ENCODE measurements at regions not wholly inside any gene's neighbourhood (a gene's known extent, or its start where the extent isn't known, plus 50 kb on each side); places are given as distances from the start of the nearest gene placed in this dataset.

DNA sequence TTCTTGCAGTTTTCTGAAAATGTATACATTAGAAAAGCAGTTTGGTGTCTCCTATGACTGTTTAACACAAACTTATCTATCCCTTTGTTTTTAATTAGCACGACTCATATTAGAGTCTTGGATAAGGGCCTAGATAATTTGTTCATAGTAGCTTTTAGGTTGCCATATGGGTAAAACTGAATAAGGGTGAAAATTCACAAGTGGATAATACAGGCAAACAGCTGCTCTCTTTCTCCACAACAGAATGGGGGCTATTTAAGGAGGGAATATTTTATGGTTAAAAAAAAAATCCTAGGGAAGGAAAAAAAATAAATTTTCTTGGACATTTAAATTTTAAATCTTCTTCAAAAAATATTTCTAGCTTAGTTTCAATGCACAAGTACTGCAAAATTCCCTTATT lies 1416.1 kb downstream of the GATA3 start:
- TF ChIP-seq RCOR1 (IDR thresholded peaks at IDR 0.05; ENCODE audit: insufficient replicate concordance, low read length), result no peak
- no peak for TF ChIP-seq MAZ (IDR thresholded peaks at IDR 0.05; ENCODE audit: borderline replicate concordance, low read depth, low read length)
- TF ChIP-seq, protein P1, sequence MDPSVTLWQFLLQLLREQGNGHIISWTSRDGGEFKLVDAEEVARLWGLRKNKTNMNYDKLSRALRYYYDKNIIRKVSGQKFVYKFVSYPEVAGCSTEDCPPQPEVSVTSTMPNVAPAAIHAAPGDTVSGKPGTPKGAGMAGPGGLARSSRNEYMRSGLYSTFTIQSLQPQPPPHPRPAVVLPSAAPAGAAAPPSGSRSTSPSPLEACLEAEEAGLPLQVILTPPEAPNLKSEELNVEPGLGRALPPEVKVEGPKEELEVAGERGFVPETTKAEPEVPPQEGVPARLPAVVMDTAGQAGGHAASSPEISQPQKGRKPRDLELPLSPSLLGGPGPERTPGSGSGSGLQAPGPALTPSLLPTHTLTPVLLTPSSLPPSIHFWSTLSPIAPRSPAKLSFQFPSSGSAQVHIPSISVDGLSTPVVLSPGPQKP (IDR thresholded peaks at IDR 0.05; ENCODE audit: borderline replicate concordance, low read depth, low read length), result no peak
- TF ChIP-seq RAD21 (IDR thresholded peaks at IDR 0.05; ENCODE audit: low read length), result no peak
- TF ChIP-seq, protein P2, sequence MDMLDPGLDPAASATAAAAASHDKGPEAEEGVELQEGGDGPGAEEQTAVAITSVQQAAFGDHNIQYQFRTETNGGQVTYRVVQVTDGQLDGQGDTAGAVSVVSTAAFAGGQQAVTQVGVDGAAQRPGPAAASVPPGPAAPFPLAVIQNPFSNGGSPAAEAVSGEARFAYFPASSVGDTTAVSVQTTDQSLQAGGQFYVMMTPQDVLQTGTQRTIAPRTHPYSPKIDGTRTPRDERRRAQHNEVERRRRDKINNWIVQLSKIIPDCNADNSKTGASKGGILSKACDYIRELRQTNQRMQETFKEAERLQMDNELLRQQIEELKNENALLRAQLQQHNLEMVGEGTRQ (IDR thresholded peaks at IDR 0.05; ENCODE audit: low read depth, low read length), result no peak
- no peak for TF ChIP-seq POLR2A (IDR thresholded peaks at IDR 0.05; ENCODE audit: low read depth, low read length)
- TF ChIP-seq BHLHE40 (IDR thresholded peaks at IDR 0.05; ENCODE audit: low read depth, low read length), result no peak
- TF ChIP-seq SMC3 (IDR thresholded peaks at IDR 0.05; ENCODE audit: low read depth, low read length), result no peak
- no peak for TF ChIP-seq FOS (IDR thresholded peaks at IDR 0.05; ENCODE audit: low read depth, low read length)
- TF ChIP-seq, protein P3, sequence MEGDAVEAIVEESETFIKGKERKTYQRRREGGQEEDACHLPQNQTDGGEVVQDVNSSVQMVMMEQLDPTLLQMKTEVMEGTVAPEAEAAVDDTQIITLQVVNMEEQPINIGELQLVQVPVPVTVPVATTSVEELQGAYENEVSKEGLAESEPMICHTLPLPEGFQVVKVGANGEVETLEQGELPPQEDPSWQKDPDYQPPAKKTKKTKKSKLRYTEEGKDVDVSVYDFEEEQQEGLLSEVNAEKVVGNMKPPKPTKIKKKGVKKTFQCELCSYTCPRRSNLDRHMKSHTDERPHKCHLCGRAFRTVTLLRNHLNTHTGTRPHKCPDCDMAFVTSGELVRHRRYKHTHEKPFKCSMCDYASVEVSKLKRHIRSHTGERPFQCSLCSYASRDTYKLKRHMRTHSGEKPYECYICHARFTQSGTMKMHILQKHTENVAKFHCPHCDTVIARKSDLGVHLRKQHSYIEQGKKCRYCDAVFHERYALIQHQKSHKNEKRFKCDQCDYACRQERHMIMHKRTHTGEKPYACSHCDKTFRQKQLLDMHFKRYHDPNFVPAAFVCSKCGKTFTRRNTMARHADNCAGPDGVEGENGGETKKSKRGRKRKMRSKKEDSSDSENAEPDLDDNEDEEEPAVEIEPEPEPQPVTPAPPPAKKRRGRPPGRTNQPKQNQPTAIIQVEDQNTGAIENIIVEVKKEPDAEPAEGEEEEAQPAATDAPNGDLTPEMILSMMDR (conservative IDR thresholded peaks at IDR 0.05; ENCODE audit: low read depth, low read length), result no peak
- TF ChIP-seq MAFK (IDR thresholded peaks at IDR 0.05; ENCODE audit: low read depth, low read length), result no peak
- TF ChIP-seq MXI1 (IDR thresholded peaks at IDR 0.05; ENCODE audit: borderline replicate concordance, low read depth, low read length), result no peak
- Histone ChIP-seq H2AK5ac (ENCODE audit: low read depth, low read length) (no peak overlapping the region), H3K14ac (replicated peaks; ENCODE audit: low read depth, low read length) (no peak overlapping the region), H2AFZ (replicated peaks; ENCODE audit: low read length, poor library complexity) (no peak overlapping the region), H3K18ac (ENCODE audit: low read depth, low read length) (no peak overlapping the region), H2BK120ac (ENCODE audit: low read depth, low read length) (no peak overlapping the region), H3K9me1 (ENCODE audit: insufficient read depth, low read length) (no peaks in the 10 kb centered on the region), H3K56ac (ENCODE audit: extremely low read depth, insufficient read depth, low read length) (no peak overlapping the region), H3K4ac (ENCODE audit: low read depth, low read length) (no peak overlapping the region), H3K9me3 (ENCODE audit: control insufficient read depth, insufficient read depth, low read length) (no peaks in the 10 kb centered on the region), H3K23ac (ENCODE audit: low read depth, low read length) (no peak overlapping the region), H3K27ac (ENCODE audit: insufficient read depth, low read length) (no peak overlapping the region), H2AK9ac (replicated peaks; ENCODE audit: low read depth, low read length, poor library complexity) (no peak overlapping the region), H4K20me1 (ENCODE audit: insufficient read depth, low read length) (no peaks in the 10 kb centered on the region), H4K91ac (ENCODE audit: insufficient read depth, low read depth, low read length) (no peak overlapping the region), H3K4me2 (ENCODE audit: low read depth, low read length) (no peak overlapping the region), H3K79me1 (ENCODE audit: low read depth in 1 of 2, low read length in 2 of 2) (no peaks in the 10 kb centered on the region), H3K4me3 (ENCODE audit: insufficient read depth, low read depth, low read length) (no peak overlapping the region), H2BK5ac (ENCODE audit: low read depth, low read length, poor library complexity, severe bottlenecking) (no peak overlapping the region), H3K36me3 (ENCODE audit: control insufficient read depth, insufficient read depth, low read length) (no peaks in the 10 kb centered on the region), H4K5ac (ENCODE audit: low read depth, low read length) (no peak overlapping the region), H3K9ac (ENCODE audit: low read depth, low read length) (no peak overlapping the region), H3K4me1 (ENCODE audit: control insufficient read depth, insufficient read depth, low read length) (no peaks in the 10 kb centered on the region), H4K8ac (ENCODE audit: low read depth in 2 of 2, low read length in 2 of 2) (no peak overlapping the region), H2BK20ac (ENCODE audit: low read depth, low read length) (no peak overlapping the region), H2BK15ac (ENCODE audit: low read depth, low read length) (no peak overlapping the region), H3K27me3 (ENCODE audit: control insufficient read depth, insufficient read depth, low read length) (no peaks in the 10 kb centered on the region)
- in situ Hi-C loops (cut with MboI; ENCODE audit: low sequenced_read_pairs), result no loop called here
- ChIA-PET CTCF (no interaction called here), POLR2A (ENCODE audit: unreplicated experiment) (no interaction called here)
- no CpG with 5 or more reads among the region's 1 CpG for WGBS, 2 experiments (ENCODE audit: extremely low coverage in 2 of 2, insufficient read length in 1 of 2)
- dilution Hi-C loops (cut with HindIII; ENCODE audit: low sequenced_read_pairs, unreplicated experiment), result no loop called here
- intact Hi-C loops (cut with micrococcal nuclease), result no loop called here
- BruUV-seq (replicated peaks), result no TSS peak
- ATAC-seq (ENCODE audit: low read depth) (no peak), DNase-seq (no peak)

Measured in IMR-90 (cell line).